LNCAP (cell line): ENCODE measurements at regions not wholly inside any gene's neighbourhood (a gene's known extent, or its start where the extent isn't known, plus 50 kb on each side); places are given as distances from the start of the nearest gene placed in this dataset.

Source experiments
- CTCF ChIP-seq: fragments of 450-650 bp; IDR thresholded peaks from 2 replicates; pipeline ENCODE4 v1.5.1; 2017; ENCODE audit warnings: mild to moderate bottlenecking

- TF ChIP-seq CTCF, result no peak
Observed at GRCh38 chr9:107154291-107154690, 128.8 kb upstream of the RAD23B start.

GRCh38 chr9:107154766-107155165 is 128.3 kb upstream of the RAD23B start:
- TF ChIP-seq CTCF, result no peak

GRCh38 chr9:107155244-107155817 is 127.7 kb upstream of the RAD23B start:
- TF ChIP-seq CTCF, result peak; percentile 32; the same call in 1 of the 2 replicates

GRCh38 chr9:107158321-107158720 is 124.8 kb upstream of the RAD23B start:
- TF ChIP-seq CTCF, result 0 out of 2 replicates have a peak, but pooled peaks have one; percentile 29

- TF ChIP-seq CTCF, result no peak
Observed at GRCh38 chr9:107161338-107161737, 121.7 kb upstream of the RAD23B start.

- TF ChIP-seq CTCF, result no peak
Observed at GRCh38 chr9:107163370-107163769, 119.7 kb upstream of the RAD23B start.

GRCh38 chr9:107169796-107170195 is 113.3 kb upstream of the RAD23B start:
- TF ChIP-seq CTCF, result no peak

GRCh38 chr9:107170801-107171200 is 112.3 kb upstream of the RAD23B start:
- no peak for TF ChIP-seq CTCF
